ENCODE measurements at regions not wholly inside any gene's neighbourhood (a gene's known extent, or its start where the extent isn't known, plus 50 kb on each side); places are given as distances from the start of the nearest gene placed in this dataset.

DNA sequence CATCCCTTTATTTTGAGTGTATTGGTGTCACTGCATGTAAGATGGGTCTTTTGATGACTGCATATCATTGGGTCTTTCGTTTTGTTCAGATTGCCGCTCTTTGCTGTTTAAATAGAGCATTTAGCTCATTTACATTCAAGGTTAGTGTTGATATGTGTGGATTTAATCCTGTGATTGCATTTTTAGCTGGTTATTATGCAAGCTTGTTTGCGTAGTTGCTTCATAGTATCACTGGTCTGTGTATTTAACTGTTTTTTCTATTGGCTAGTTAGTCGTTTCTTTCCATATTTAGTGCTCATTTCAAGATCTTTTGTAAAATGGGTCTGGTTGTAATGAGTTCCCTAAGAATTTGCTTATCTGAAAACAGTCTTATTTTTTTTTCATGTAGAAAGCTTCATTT is 1170.6 kb upstream of the SEL1L start:
- TF ChIP-seq ARNT (IDR thresholded peaks at IDR 0.05): no peak
- TF ChIP-seq SUZ12 (IDR thresholded peaks at IDR 0.05): no peak
- no peak for TF ChIP-seq FOXM1 (IDR thresholded peaks at IDR 0.05; ENCODE audit: borderline replicate concordance)
- TF ChIP-seq SP1 (IDR thresholded peaks at IDR 0.05): no peak
- no peak for TF ChIP-seq BHLHE40 (IDR thresholded peaks at IDR 0.05; ENCODE audit: borderline replicate concordance)
- TF ChIP-seq PKNOX1 (IDR thresholded peaks at IDR 0.05): no peak
- TF ChIP-seq FOXK2 (IDR thresholded peaks at IDR 0.05): no peak
- no peak for TF ChIP-seq ELF4 (IDR thresholded peaks at IDR 0.05)
- TF ChIP-seq LEF1 (IDR thresholded peaks at IDR 0.05; ENCODE audit: borderline replicate concordance): no peak
